ENCODE measurements at regions not wholly inside any gene's neighbourhood (a gene's known extent, or its start where the extent isn't known, plus 50 kb on each side); places are given as distances from the start of the nearest gene placed in this dataset.

- H3K9me1 ChIP-seq (replicated peaks; ENCODE audit: control insufficient read depth, extremely low read depth, insufficient read depth, low read length) = no peaks in the 10 kb centered on the region
- dilution Hi-C loops (cut with MboI; ENCODE audit: extremely low pct_ligation_motif_present, low sequenced_read_pairs) = no loop called here
- no peaks in the 10 kb centered on the region for H3K4me1 ChIP-seq (ENCODE audit: control insufficient read depth, extremely low read depth, insufficient read depth, low read length)
- no peaks in the 10 kb centered on the region for H3K9me3 ChIP-seq (replicated peaks; ENCODE audit: control insufficient read depth, insufficient read depth, low read length)
- intact Hi-C loops (cut with micrococcal nuclease) = no loop called here
- H3K27me3 ChIP-seq (ENCODE audit: control insufficient read depth in 2 of 2, insufficient read depth in 2 of 2, low read length in 2 of 2) = no peaks in the 10 kb centered on the region
- no peak overlapping the region for H3K9ac ChIP-seq (replicated peaks; ENCODE audit: extremely low read depth, insufficient read depth, low read length)
- FAIRE-seq (no peak), DNase-seq (ENCODE audit: low read depth, low spot score) (no peak)
- no peaks in the 10 kb centered on the region for H4K20me1 ChIP-seq (replicated peaks; ENCODE audit: control insufficient read depth, extremely low read depth, insufficient read depth, low read length)
- no peak overlapping the region for H3K27ac ChIP-seq (ENCODE audit: insufficient read depth, low read depth, low read length)
- ChIA-PET CTCF (no interaction called here), POLR2A (no interaction called here)
- BruUV-seq (replicated peaks) = no TSS peak
- H3K36me3 ChIP-seq (ENCODE audit: control insufficient read depth in 2 of 2, extremely low read depth in 1 of 2, insufficient read depth in 2 of 2, low read length in 2 of 2) = no peaks in the 10 kb centered on the region
- H3K4me3 ChIP-seq (replicated peaks in 1 of 3; ENCODE audit: insufficient read depth in 1 of 3, low read depth in 1 of 3, low read length in 3 of 3) = no peak overlapping the region
- no peak overlapping the region for H3K4me2 ChIP-seq (ENCODE audit: insufficient read depth, low read length)
- H2AFZ ChIP-seq (ENCODE audit: low read depth, low read length) = no peak overlapping the region
- no peak for TF ChIP-seq GATA2 (IDR thresholded peaks at IDR 0.05; ENCODE audit: insufficient read depth, insufficient read length, low read depth, low read length)
- TF ChIP-seq POLR2A (IDR thresholded peaks at IDR 0.05; ENCODE audit: low read depth, low read length) = no peak
- TF ChIP-seq MAX (IDR thresholded peaks at IDR 0.05; ENCODE audit: insufficient read depth, insufficient read length) = no peak
- TF ChIP-seq CTCF (IDR thresholded peaks at IDR 0.05; ENCODE audit: extremely low read depth in 1 of 2, insufficient read depth in 1 of 2, low read depth in 1 of 2, low read length in 2 of 2) = no peak
- TF ChIP-seq MYC (IDR thresholded peaks at IDR 0.05; ENCODE audit: low read depth, low read length) = no peak
- TF ChIP-seq JUN (IDR thresholded peaks at IDR 0.05; ENCODE audit: borderline replicate concordance, insufficient read depth, insufficient read length, low read depth) = no peak
- no peak for TF ChIP-seq FOS (IDR thresholded peaks at IDR 0.05; ENCODE audit: borderline replicate concordance, insufficient read depth, low read length)
- no peak for TF ChIP-seq POLR2AphosphoS5 (IDR thresholded peaks at IDR 0.05; ENCODE audit: insufficient read depth, low read depth, low read length)
- no peak for TF ChIP-seq EZH2 (IDR thresholded peaks at IDR 0.05; ENCODE audit: borderline replicate concordance, low read depth, low read length, severe bottlenecking)
- H3K79me2 ChIP-seq (ENCODE audit: control insufficient read depth, insufficient read depth, low read length) = no peaks in the 10 kb centered on the region
Observed at GRCh38 chr13:62113179-62113578, 697.5 kb upstream of the PCDH20 start.

Measured in endothelial cell of umbilical vein (primary cell).